ENCODE measurements at regions not wholly inside any gene's neighbourhood (a gene's known extent, or its start where the extent isn't known, plus 50 kb on each side); places are given as distances from the start of the nearest gene placed in this dataset.
"Not testable (repeated sequence)": the region's sequence is repeated elsewhere in the genome, so short reads cannot be mapped to it uniquely, and the experiment has no call there.

- Histone ChIP-seq H3K27ac (ENCODE audit: low read depth in 1 of 2, low read length in 1 of 2) (no peak overlapping the region), H3K9ac (ENCODE audit: insufficient read depth in 1 of 2, low read length in 2 of 2) (no peak overlapping the region), H3K9me3 (ENCODE audit: control insufficient read depth in 4 of 4, insufficient read depth in 3 of 4, low read length in 3 of 4) (peaks cover 0 to 3% (median 0%) of the 10 kb centered on the region in 4 donors), H3K27me3 (ENCODE audit: control insufficient read depth in 3 of 3, insufficient read depth in 3 of 3, low read length in 2 of 3) (no peaks in the 10 kb centered on the region), H3K36me3 (ENCODE audit: control insufficient read depth in 4 of 4, insufficient read depth in 4 of 4, low read length in 4 of 4) (no peaks in the 10 kb centered on the region), H3K4me1 (ENCODE audit: control insufficient read depth in 5 of 5, insufficient read depth in 5 of 5, low read length in 5 of 5) (no peaks in the 10 kb centered on the region), H3K4me3 (no peak overlapping the region)
- no peak for ATAC-seq (ENCODE audit: insufficient read depth, low FRiP score)
- TF ChIP-seq CTCF (IDR thresholded peaks at IDR 0.05; ENCODE audit: control extremely low read depth, extremely low read depth): no peak
- WGBS, 2 donors: 62 to 71% methylated on average over 4 of the region's 4 CpGs
- DNase-seq: no peak
Measured at GRCh38 chr13:54029720-54030119, 1001.1 kb downstream of the OLFM4 start.

GRCh38 chr13:54033323-54033861, 1004.8 kb downstream of the OLFM4 start:
- WGBS, 2 donors: 88 to 89% methylated on average over 6 of the region's 6 CpGs

GRCh38 chr13:54034047-54034446, 1005.4 kb downstream of the OLFM4 start:
- no peak for TF ChIP-seq CTCF (IDR thresholded peaks at IDR 0.05; ENCODE audit: control extremely low read depth, extremely low read depth)
- Histone ChIP-seq H3K4me3 (no peak overlapping the region), H3K27me3 (ENCODE audit: control insufficient read depth in 3 of 3, insufficient read depth in 3 of 3, low read length in 2 of 3) (no peaks in the 10 kb centered on the region), H3K9me3 (ENCODE audit: control insufficient read depth in 4 of 4, insufficient read depth in 3 of 4, low read length in 3 of 4) (peaks cover 0 to 3% (median 0%) of the 10 kb centered on the region in 4 donors), H3K9ac (ENCODE audit: insufficient read depth in 1 of 2, low read length in 2 of 2) (no peak overlapping the region), H3K4me1 (ENCODE audit: control insufficient read depth in 5 of 5, insufficient read depth in 5 of 5, low read length in 5 of 5) (no peaks in the 10 kb centered on the region), H3K36me3 (ENCODE audit: control insufficient read depth in 4 of 4, insufficient read depth in 4 of 4, low read length in 4 of 4) (no peaks in the 10 kb centered on the region), H3K27ac (ENCODE audit: low read depth in 1 of 2, low read length in 1 of 2) (no peak overlapping the region)
- WGBS, 2 donors: 94 to 99% methylated on average over 2 of the region's 2 CpGs
- ATAC-seq (ENCODE audit: insufficient read depth, low FRiP score): no peak
- DNase-seq: no peak

More at GRCh38 chr13:54033323-54033861, 1004.8 kb downstream of the OLFM4 start:
- H3K9ac ChIP-seq (ENCODE audit: insufficient read depth in 1 of 2, low read length in 2 of 2): no peak overlapping the region
- H3K27ac ChIP-seq (ENCODE audit: low read depth in 1 of 2, low read length in 1 of 2): no peak overlapping the region
- no peaks in the 10 kb centered on the region for H3K27me3 ChIP-seq (ENCODE audit: control insufficient read depth in 3 of 3, insufficient read depth in 3 of 3, low read length in 2 of 3)
- no peaks in the 10 kb centered on the region for H3K4me1 ChIP-seq (ENCODE audit: control insufficient read depth in 5 of 5, insufficient read depth in 5 of 5, low read length in 5 of 5)
- TF ChIP-seq CTCF (IDR thresholded peaks at IDR 0.05; ENCODE audit: control extremely low read depth, extremely low read depth): no peak
- ATAC-seq (ENCODE audit: insufficient read depth, low FRiP score) (no peak), DNase-seq (no peak)
- H3K36me3 ChIP-seq (ENCODE audit: control insufficient read depth in 4 of 4, insufficient read depth in 4 of 4, low read length in 4 of 4): no peaks in the 10 kb centered on the region
- H3K9me3 ChIP-seq (ENCODE audit: control insufficient read depth in 4 of 4, insufficient read depth in 3 of 4, low read length in 3 of 4): peaks cover 0 to 3% (median 0%) of the 10 kb centered on the region in 4 donors
- no peak overlapping the region for H3K4me3 ChIP-seq

- not testable (repeated sequence) for ATAC-seq (ENCODE audit: insufficient read depth, low FRiP score); H3K36me3 ChIP-seq (ENCODE audit: control insufficient read depth in 4 of 4, insufficient read depth in 4 of 4, low read length in 4 of 4); H3K9me3 ChIP-seq (ENCODE audit: control insufficient read depth in 4 of 4, insufficient read depth in 3 of 4, low read length in 3 of 4); DNase-seq; H3K27me3 ChIP-seq (ENCODE audit: control insufficient read depth in 3 of 3, insufficient read depth in 3 of 3, low read length in 2 of 3); H3K27ac ChIP-seq (ENCODE audit: low read depth in 1 of 2, low read length in 1 of 2); H3K4me3 ChIP-seq; H3K4me1 ChIP-seq (ENCODE audit: control insufficient read depth in 5 of 5, insufficient read depth in 5 of 5, low read length in 5 of 5); H3K9ac ChIP-seq (ENCODE audit: insufficient read depth in 1 of 2, low read length in 2 of 2)
- 83 to 94% methylated on average over 5 of the region's 5 CpGs for WGBS, 2 donors
Measured at GRCh38 chr13:54057416-54057815, 1028.8 kb downstream of the OLFM4 start.

- H3K4me1 ChIP-seq (ENCODE audit: control insufficient read depth in 5 of 5, insufficient read depth in 5 of 5, low read length in 5 of 5); H3K9ac ChIP-seq (ENCODE audit: insufficient read depth in 1 of 2, low read length in 2 of 2); H3K36me3 ChIP-seq (ENCODE audit: control insufficient read depth in 4 of 4, insufficient read depth in 4 of 4, low read length in 4 of 4); DNase-seq; H3K9me3 ChIP-seq (ENCODE audit: control insufficient read depth in 4 of 4, insufficient read depth in 3 of 4, low read length in 3 of 4); H3K27ac ChIP-seq (ENCODE audit: low read depth in 1 of 2, low read length in 1 of 2); H3K27me3 ChIP-seq (ENCODE audit: control insufficient read depth in 3 of 3, insufficient read depth in 3 of 3, low read length in 2 of 3); H3K4me3 ChIP-seq; ATAC-seq (ENCODE audit: insufficient read depth, low FRiP score): not testable (repeated sequence)
- WGBS, 2 donors: 88 to 91% methylated on average over 8 of the region's 8 CpGs
Measured at GRCh38 chr13:54069958-54070357, 1041.3 kb downstream of the OLFM4 start.

Data from lung (tissue), 11 donors.